GM18867 (cell line): ENCODE measurements at regions not wholly inside any gene's neighbourhood (a gene's known extent, or its start where the extent isn't known, plus 50 kb on each side); places are given as distances from the start of the nearest gene placed in this dataset.
"Not testable (repeated sequence)": the region's sequence is repeated elsewhere in the genome, so short reads cannot be mapped to it uniquely, and the experiment has no call there.

ENCODE experiments used
- ATAC-seq: cut with Tn5 transposase; IDR thresholded peaks from one replicate; pipeline ENCODE4 v1.9.1; 2021; ENCODE audit warnings: mild to moderate bottlenecking, moderate library complexity; ENCODE audit not compliant: unreplicated experiment

DNA sequence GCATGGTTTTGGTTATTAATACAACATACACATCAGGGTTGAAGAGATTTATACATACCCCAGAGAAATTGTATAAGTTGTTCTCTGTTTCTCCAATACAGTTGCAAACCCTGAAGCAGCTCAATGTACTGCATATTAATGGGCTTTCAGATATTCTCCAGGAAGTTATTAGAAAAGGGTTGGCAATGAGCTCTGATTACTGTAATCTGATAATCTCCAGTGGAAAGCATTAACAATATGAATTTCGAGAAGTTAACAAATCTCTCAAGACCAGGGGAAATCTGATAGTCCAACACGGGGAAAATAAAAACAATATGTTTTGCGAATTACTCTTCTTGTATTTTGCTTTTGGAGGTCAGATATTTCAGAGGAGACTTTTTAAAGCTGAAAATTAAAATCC is 950.1 kb downstream of the TBL1XR1 start:
- ATAC-seq: no peak

DNA sequence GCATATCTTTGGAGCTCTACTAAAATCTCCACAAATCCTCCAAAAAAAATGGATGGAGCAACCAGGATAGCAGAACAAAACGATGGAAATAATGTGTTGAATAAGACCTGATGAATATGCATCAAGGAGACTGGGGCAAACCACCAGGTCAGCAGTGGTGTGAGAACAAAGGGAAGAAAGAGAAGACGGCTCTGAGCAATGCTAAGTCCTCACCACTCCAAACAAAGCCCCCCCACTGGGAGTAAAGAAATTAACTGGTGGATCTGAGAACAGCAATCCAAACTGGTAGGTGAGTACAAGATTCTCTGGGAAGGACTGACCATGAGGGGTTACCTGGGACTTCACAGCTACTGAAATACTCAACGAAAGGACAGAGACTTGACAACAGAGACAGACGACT is 977.3 kb downstream of the TBL1XR1 start:
- ATAC-seq: no peak

DNA sequence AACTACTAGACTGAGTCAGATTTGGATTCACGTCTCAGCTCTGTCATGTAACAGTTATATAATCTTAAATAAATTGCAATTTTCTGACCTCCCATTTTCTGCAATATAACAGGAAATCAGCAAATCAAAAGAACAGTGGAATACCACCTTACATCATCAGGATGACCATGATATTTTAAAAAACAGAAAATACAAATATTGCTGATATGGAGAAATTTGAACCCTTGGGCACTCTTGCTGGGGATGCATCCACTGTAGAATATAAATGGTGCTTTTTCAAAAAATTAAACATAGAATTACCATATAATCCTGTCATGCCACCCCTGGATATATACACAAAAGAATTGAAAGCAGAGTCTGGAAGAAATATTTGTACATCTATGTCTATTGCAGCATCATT is 982.5 kb downstream of the TBL1XR1 start:
- ATAC-seq: no peak

DNA sequence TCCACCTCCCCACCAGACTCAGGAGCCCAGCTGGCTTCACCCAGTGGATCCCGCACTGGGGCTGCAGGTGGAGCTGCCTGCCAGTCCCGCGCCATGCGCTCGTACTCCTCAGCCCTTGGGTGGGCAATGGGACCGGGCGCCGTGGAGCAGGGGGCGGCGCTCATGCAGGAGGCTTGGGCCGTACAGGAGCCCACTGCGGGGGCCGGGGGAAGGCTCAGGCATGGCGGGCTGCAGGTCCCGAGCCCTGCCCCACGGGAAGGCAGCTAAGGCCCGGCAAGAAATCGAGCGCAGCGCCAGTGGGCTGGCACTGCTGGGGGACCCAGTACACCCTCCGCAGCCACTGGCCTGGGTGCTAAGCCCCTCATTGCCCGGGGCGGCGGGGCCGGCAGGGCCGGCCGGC is 984.0 kb downstream of the TBL1XR1 start:
- ATAC-seq: not testable (repeated sequence)

DNA sequence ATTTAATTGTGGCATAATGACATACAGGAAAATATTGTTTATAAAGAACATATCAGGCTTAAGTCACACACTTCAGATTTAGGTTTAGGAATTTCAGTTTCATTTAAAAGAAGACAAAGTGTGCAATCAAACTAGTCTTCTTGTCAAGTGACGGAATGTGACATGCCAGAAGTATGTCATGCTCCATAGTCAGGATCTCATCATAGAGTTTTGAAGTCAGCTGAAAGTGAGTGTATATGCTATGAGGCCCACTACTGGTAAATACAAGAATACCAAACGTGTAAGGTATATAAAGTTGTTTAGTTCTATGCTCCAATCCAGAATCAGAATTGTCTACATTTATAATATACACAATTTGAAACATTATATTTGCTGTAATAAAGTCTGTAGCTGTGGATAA is 988.4 kb downstream of the TBL1XR1 start:
- ATAC-seq: no peak

DNA sequence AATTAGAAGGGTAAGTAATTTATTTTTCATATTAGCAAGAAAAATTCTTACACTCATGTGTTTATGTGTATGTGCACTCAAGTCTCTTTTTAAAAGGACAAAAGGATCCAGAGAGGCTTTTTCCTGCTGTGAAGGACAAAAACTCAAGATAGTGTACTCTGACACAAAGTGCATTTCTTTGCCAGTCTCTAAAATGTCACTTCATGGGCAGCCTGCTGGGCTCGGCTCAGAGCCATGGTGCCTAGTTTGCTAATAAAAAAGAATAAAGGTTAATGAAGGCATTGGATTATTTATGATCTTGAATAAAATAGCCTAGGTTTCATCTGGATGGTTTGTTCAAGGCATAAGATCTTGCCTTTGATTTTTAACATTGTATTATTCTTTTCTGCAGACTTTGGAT is 989.0 kb downstream of the TBL1XR1 start:
- no peak for ATAC-seq

DNA sequence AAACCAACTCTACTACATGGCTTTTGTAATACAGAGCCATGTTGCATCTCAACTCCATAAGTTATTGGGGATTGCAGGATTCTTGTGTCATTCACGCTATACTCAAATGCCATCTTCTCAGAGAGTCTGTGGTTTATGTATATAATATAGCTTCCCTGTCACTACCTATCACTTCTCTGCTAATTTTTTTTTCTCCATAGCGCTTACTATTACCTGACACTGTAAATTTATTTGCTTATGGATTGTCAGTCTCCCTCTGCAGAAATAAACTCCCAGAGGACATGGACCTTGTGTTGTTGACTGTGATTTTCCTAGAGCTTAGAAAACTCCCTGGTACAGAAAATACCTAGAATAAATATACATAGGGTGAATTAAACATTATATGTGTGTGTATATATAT is 990.5 kb downstream of the TBL1XR1 start:
- ATAC-seq: no peak

DNA sequence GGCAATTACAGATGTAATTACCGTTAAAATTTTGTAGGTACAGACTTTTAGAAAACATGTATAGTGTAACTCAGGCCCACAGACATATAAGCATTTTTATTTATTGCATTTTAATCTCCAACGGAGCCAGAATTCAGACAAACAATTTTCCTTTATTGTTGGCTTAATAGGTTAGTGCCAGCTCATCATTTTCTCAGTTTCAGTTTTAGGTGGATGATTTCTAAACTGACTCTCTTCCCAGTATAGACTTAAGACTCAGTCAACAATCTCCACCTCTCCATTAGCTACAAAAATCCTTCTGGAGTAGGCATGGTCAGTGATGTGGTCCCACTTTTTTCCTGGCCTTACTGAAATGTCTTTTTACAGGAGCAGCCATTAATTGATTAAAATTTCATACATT is 994.6 kb downstream of the TBL1XR1 start:
- no peak for ATAC-seq

DNA sequence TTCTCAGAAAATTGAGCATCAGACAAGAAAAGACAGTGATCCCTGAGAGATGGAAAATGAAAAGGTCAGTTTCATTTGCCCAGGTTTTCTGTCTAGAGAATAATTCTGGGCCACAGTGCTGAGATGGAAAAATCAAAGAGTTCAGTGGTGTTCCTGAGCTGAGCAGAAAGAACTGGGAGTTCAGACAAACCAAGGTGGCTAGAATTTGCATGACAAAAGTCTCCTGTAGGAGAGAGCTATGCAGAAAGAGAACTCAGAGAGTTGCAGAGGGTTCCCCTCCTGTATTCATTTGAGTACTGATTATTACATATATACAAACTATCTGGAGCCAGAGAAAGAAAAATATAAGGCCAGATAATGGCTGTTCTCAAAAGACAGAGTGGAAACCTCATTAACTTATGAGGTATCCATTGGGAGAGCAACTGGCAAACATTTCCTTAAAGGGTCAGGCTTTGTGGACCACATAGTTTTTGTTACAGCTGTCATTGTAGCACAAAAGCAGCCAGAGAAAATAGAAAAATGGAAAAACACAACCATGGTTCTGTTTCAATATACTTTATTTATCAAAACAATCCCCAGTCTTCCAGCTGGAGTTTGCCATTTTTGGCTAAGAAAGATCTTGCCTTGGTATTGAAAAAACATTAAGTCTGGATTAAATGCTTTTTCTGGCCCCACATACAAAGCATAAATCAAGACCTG is 1004.1 kb downstream of the TBL1XR1 start:
- ATAC-seq: no peak

DNA sequence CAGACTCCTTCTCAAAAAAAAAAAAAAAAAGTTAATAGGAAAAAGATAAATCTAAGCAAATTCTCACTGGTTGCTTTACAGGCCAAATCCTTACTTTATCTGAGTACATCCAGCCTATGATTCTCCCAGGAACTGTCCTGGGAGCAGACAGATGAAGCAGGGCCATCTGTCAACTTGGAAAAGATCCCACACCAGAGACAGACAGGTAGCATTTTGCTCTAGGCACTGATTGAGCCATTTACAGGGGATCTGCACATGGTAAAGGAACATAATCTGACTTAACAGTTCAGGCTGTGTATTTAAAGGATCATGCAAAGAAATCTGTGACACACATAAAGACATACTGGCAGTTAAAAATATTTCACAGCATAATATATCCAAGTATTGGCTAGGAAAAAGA is 1006.5 kb downstream of the TBL1XR1 start:
- no peak for ATAC-seq

DNA sequence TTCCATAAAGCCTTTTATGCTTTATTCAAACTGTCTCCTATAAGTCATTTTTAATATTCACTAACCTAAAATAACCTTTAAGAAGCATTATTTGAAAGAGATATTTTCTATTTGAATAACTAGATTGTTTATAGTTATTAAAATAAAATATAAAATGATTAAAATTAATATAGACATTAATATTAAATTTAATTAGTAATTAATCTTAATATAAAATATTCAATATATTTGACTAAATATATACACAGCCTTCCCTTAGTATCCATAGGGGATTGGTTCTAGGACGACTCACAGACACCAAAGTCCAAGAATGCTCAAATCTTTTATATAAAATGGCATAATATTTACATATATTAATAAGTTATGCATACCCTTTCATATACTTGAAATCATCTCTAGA is 1014.1 kb downstream of the TBL1XR1 start:
- no peak for ATAC-seq

DNA sequence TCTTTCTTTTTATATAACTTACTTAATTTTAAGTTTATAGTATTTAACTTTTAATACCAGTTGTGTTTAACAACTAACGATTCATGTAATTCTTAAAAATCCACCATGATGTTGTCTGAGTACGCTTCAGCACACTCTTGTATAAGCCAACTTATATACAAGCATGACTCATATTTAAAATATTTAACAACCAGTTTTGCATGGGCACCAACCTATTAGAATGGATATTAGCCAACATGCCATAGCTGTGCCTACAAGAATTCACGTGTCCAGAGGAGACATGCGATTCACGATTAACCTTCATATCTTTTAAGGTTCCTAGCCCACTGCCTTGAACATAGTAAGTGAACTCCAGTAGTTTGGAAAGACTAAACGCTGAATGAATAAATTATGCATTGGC is 1023.2 kb downstream of the TBL1XR1 start:
- ATAC-seq: no peak

DNA sequence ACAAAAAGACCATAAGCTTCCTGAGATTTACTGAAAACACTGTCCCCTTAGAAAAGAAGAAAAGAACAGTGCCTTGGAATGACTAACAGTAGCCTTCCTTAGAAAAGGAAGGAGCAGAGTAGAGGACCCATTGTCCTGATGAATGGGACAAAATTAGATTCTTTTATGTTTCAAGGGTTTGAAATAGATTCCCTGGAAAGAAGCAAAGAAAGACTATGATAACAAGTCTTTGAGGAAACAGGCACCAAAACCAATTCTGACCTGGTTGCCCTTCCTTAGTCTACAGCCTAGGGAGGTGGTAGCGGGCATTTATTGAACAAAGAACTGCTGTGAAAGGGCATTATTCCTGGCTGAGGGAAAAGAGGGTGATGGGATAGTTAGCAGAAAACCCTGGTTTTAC is 1024.8 kb downstream of the TBL1XR1 start:
- no peak for ATAC-seq

DNA sequence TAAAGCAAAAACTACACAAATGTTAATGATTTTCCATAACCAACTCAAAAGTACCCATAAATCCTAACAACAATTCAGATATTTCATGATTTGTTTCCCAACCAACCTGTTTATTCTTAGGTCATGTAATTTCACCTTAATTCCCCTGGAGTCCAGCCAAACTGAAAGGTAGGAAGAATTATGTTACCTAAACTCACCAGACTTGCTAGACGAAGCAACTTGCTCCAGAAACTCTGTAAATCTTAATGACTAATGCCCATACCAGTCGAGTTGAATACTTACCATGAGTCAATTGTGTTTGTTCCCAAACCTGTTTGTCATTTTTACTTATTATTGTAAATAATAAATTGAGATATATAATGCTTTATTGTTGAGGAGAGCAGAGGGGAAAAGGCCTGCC is 1030.0 kb downstream of the TBL1XR1 start:
- no peak for ATAC-seq

DNA sequence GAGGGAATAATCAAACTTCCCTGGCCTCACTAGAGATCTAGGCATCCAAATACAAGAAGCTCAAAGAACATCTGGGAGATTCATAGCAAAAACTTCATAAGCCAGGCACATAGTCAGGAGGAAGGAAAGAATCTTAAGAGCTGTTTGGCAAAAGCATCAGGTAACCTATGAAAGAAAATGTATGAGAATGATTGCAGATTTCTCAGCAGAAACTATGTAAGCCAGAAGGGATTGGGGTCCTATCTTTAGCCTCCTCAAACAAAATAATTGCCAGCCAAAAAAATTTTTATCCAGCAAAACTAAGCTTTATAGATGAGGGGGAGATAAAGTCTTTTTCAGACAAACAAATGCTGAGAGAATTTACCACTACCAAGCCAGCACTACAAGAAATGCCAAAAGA is 1036.3 kb downstream of the TBL1XR1 start:
- ATAC-seq: no peak

DNA sequence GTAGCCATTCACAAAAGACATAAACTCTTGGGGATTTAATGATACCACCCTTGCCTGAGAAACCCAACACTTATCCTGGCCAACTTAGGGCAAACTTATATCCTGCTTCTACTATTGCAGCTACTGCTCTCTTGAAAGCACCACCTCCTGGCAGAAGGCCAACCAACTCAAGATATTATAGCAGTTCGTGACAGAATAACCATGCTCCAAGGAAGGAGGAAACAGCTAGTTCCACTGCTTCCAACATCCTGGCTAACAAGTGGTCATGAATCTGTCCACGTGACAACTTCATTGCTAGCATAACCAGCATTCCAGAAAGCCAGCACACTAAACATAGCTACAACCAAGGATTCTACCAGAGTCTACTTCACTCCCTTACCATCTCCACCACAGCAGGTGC is 1037.5 kb downstream of the TBL1XR1 start:
- ATAC-seq: no peak

DNA sequence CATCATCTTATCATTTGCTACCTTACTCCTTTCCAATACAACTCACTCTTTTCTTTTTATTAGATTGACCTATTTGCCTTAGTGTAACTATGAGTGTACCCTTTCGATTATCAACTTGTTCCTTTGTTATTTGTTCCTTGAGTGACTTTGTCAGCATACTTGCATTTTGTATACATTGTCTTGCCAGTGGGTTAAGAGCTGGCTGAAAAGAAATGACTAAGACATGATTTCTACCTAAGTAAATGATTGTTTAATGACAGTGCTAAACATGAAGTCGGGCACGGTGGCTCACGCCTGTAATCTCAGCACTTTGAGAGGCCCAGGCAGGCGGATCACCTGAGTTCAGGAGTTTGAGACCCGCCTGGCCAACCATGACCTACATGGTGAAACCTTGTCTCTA is 1042.3 kb downstream of the TBL1XR1 start:
- ATAC-seq: no peak

DNA sequence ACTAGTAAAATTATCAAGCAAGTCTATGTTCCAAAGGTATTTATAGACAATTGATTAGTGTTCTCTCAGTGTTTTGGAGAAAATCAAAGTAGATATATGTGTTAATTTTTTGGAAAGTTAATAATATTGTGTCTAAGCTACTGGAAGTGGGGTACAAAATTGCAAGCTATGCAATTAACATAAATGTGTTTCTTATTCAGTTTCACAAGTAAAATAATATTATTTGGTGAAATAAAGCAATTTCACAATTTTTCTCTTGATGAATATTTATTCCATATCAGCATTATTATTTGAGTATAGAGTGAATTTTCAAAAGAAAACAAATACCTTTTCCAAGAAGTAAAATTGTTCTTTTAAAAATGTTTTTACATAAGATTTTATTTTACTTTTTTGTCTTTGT is 1047.7 kb downstream of the TBL1XR1 start:
- ATAC-seq: no peak

DNA sequence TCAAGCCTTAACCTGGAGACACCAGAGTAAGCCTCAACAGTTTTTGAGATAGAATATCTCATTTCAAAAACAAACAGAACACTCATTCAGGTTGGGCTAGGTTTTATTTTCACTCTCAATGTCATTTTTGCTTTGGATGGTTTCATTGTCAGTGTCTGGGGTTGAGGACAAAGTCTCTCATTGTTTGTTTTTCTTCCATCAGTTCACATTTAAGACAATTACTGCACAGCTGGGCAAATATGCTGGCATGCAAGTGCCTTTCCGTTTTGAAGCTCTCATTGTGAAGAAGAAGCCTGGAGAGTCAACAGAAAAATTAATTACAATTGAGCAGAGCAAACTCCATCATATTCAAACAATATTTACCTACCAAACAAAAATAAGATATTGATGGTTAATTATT is 1050.0 kb downstream of the TBL1XR1 start:
- no peak for ATAC-seq

DNA sequence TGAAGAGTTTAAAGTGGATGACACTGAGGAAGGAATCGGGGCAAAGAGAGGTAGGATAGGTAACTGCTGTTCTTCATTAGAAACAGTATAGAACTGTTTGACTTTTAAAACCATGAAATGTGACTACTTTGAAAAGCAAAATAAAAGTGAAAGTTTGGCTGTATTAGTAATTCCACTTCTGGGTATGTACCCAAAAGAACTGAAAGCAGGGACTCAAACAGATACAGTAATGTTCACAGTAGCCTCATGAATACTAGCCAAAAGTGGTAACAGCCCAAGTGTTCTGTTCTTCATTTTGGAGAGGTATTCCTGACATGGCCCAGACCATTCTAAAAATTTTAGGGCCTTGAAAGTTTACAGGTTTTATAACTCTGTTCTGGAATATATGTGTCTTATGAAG is 1055.4 kb downstream of the TBL1XR1 start:
- no peak for ATAC-seq

DNA sequence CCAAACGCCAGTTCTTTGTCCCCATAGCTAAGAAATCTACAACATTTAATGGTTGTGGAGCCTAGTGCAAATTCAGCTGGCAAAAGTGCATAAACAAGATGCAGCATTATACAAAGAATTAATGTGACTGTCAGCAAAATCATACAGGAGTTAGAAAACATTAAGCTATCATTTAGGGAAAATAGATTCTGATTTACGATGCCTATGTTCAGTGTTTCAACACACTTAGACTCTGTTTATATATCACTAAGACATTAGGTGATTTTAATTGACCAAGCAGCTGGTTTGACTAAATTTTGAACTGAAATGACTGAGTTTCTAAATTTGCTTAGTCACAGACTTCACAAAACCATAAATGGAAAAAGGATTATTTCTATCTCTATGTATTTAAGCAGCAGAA is 1076.8 kb downstream of the TBL1XR1 start:
- no peak for ATAC-seq

DNA sequence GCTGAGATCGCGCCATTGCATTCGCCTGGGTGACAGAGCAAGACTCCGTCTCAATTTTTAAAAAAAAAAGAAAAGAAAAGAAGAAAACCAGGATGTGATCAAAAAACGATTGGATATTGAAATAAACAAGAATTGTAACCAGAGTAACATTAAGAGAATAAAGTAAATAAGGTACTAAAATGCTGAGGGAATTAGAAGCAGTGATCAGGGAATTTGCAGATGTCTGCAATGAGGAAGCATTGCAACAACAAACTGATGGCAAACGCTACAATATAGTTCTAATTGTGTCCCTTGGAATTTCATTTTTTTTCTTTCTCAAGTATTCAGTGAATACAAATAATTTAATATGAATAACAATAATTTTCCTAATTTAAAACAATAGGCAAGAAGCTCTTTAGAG is 1077.5 kb downstream of the TBL1XR1 start:
- no peak for ATAC-seq

DNA sequence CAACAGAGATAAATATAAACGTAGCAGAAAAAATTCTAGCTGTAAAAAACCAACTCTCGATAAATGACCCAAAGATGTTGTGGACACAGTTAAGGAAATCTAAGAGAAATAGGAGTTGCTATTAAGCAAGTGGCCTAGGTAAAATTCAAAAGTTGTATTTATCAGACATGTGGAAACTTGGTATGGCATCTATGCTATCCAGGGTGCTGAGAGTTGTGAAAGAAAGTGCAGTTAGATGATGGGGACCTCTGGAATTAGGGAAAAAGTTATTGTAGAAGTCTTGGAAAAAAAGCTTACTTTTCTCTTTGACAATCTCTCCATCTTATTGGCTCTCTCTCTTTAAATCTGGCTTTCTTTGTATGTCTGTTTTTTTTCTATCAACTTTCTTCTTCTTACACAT is 1090.9 kb downstream of the TBL1XR1 start:
- no peak for ATAC-seq

DNA sequence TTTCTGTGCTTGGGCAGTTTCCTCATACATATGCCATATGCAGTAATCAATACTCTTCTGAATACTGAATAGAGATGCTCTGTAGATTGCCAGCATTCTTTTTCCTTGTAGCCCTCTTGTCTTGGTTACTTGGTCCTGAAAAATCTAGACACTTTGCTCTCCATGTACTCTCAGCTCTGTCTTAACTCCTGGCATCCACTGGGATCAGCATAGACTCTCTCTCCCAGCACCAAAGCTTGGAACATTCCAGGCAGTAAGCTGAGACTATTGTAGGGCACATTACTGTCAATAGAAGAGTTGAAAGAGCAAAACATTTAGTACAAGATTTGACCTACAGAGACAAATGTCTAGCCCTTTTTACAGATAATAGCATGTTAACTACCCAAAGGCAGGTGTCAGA is 1100.3 kb downstream of the TBL1XR1 start:
- no peak for ATAC-seq
